ENCODE measurements at regions not wholly inside any gene's neighbourhood (a gene's known extent, or its start where the extent isn't known, plus 50 kb on each side); places are given as distances from the start of the nearest gene placed in this dataset.

DNA sequence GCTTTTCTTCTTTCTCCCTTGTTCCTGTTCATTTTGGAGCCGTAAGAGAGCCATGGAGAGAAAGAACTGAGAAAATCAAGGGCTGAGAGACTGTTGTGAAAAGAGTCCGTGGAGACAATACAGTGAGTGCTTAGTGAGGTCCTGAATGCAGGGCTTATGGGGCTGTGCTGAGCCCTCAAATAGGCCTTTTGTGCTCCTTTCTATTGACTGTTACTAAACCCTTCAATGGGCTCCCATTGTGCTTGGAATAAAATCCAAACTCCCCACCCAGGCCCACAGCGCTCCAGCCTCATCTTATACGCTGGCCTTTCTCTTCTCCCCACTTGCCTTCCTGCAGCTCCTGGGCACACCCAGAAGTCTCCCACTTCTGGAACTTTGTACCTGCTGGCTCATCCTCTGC, 243.1 kb upstream of the HABP2 start:
- TF ChIP-seq, protein P1, sequence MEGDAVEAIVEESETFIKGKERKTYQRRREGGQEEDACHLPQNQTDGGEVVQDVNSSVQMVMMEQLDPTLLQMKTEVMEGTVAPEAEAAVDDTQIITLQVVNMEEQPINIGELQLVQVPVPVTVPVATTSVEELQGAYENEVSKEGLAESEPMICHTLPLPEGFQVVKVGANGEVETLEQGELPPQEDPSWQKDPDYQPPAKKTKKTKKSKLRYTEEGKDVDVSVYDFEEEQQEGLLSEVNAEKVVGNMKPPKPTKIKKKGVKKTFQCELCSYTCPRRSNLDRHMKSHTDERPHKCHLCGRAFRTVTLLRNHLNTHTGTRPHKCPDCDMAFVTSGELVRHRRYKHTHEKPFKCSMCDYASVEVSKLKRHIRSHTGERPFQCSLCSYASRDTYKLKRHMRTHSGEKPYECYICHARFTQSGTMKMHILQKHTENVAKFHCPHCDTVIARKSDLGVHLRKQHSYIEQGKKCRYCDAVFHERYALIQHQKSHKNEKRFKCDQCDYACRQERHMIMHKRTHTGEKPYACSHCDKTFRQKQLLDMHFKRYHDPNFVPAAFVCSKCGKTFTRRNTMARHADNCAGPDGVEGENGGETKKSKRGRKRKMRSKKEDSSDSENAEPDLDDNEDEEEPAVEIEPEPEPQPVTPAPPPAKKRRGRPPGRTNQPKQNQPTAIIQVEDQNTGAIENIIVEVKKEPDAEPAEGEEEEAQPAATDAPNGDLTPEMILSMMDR (conservative IDR thresholded peaks at IDR 0.05) = no peak
- TF ChIP-seq ZFX (IDR thresholded peaks at IDR 0.05) = no peak

All from C4-2B (cell line).